ENCODE measurements at regions not wholly inside any gene's neighbourhood (a gene's known extent, or its start where the extent isn't known, plus 50 kb on each side); places are given as distances from the start of the nearest gene placed in this dataset.
"Not testable (repeated sequence)": the region's sequence is repeated elsewhere in the genome, so short reads cannot be mapped to it uniquely, and the experiment has no call there.

GRCh38 chr4:85028910-85029309 is 62.4 kb upstream of the WDFY3 start:
- no peak overlapping the region for H3K4me2 ChIP-seq (ENCODE audit: low read length)
- no peaks in the 10 kb centered on the region for H4K20me1 ChIP-seq (ENCODE audit: insufficient read depth, low read length)
- H3K9me2 ChIP-seq (ENCODE audit: low read depth, low read length) = no peaks in the 10 kb centered on the region
- H3K9me3 ChIP-seq (ENCODE audit: low read length) = no peaks in the 10 kb centered on the region
- no peaks in the 10 kb centered on the region for H3F3A ChIP-seq (ENCODE audit: insufficient read depth, low read length)
- H3K4me3 ChIP-seq (ENCODE audit: low read depth, low read length, poor library complexity, severe bottlenecking) = no peak overlapping the region
- no peak overlapping the region for H3K9ac ChIP-seq (ENCODE audit: low read length)
- no peak overlapping the region for H2AFZ ChIP-seq (ENCODE audit: low read length)
- no peaks in the 10 kb centered on the region for H3K4me1 ChIP-seq (ENCODE audit: insufficient read depth, low read length, severe bottlenecking)
- TF ChIP-seq EZH2 (IDR thresholded peaks at IDR 0.05; ENCODE audit: borderline replicate concordance, low read length) = no peak
- TF ChIP-seq CTCF (IDR thresholded peaks at IDR 0.05; ENCODE audit: low read length) = no peak
- no peaks in the 10 kb centered on the region for H3K27me3 ChIP-seq (ENCODE audit: insufficient read depth, low read length)
- H3K36me3 ChIP-seq (ENCODE audit: insufficient read depth, low read length) = no peaks in the 10 kb centered on the region
- no peak overlapping the region for H3K27ac ChIP-seq (ENCODE audit: low read depth, low read length, poor library complexity, severe bottlenecking)
- no peaks in the 10 kb centered on the region for H3K79me2 ChIP-seq (ENCODE audit: insufficient read depth, low read length)

GRCh38 chr4:85029453-85029852 is 63.0 kb upstream of the WDFY3 start:
- H2AFZ ChIP-seq (ENCODE audit: low read length) = no peak overlapping the region
- H3K27me3 ChIP-seq (ENCODE audit: insufficient read depth, low read length) = no peaks in the 10 kb centered on the region
- no peaks in the 10 kb centered on the region for H3F3A ChIP-seq (ENCODE audit: insufficient read depth, low read length)
- no peak overlapping the region for H3K27ac ChIP-seq (ENCODE audit: low read depth, low read length, poor library complexity, severe bottlenecking)
- H3K9ac ChIP-seq (ENCODE audit: low read length) = no peak overlapping the region
- H3K36me3 ChIP-seq (ENCODE audit: insufficient read depth, low read length) = no peaks in the 10 kb centered on the region
- H3K79me2 ChIP-seq (ENCODE audit: insufficient read depth, low read length) = no peaks in the 10 kb centered on the region
- no peaks in the 10 kb centered on the region for H3K4me1 ChIP-seq (ENCODE audit: insufficient read depth, low read length, severe bottlenecking)
- TF ChIP-seq EZH2 (IDR thresholded peaks at IDR 0.05; ENCODE audit: borderline replicate concordance, low read length) (no peak), CTCF (IDR thresholded peaks at IDR 0.05; ENCODE audit: low read length) (no peak)
- no peaks in the 10 kb centered on the region for H4K20me1 ChIP-seq (ENCODE audit: insufficient read depth, low read length)
- H3K9me3 ChIP-seq (ENCODE audit: low read length) = no peaks in the 10 kb centered on the region
- H3K4me2 ChIP-seq (ENCODE audit: low read length) = no peak overlapping the region
- H3K9me2 ChIP-seq (ENCODE audit: low read depth, low read length) = no peaks in the 10 kb centered on the region
- H3K4me3 ChIP-seq (ENCODE audit: low read depth, low read length, poor library complexity, severe bottlenecking) = no peak overlapping the region

GRCh38 chr4:85030156-85030555 is 63.7 kb upstream of the WDFY3 start:
- Histone ChIP-seq H3K36me3 (ENCODE audit: insufficient read depth, low read length) (no peaks in the 10 kb centered on the region), H3K9ac (ENCODE audit: low read length) (no peak overlapping the region), H2AFZ (ENCODE audit: low read length) (no peak overlapping the region), H3F3A (ENCODE audit: insufficient read depth, low read length) (no peaks in the 10 kb centered on the region), H3K27me3 (ENCODE audit: insufficient read depth, low read length) (no peaks in the 10 kb centered on the region), H4K20me1 (ENCODE audit: insufficient read depth, low read length) (no peaks in the 10 kb centered on the region), H3K9me2 (ENCODE audit: low read depth, low read length) (no peaks in the 10 kb centered on the region), H3K79me2 (ENCODE audit: insufficient read depth, low read length) (no peaks in the 10 kb centered on the region), H3K4me2 (ENCODE audit: low read length) (no peak overlapping the region), H3K9me3 (ENCODE audit: low read length) (no peaks in the 10 kb centered on the region), H3K4me1 (ENCODE audit: insufficient read depth, low read length, severe bottlenecking) (no peaks in the 10 kb centered on the region), H3K27ac (ENCODE audit: low read depth, low read length, poor library complexity, severe bottlenecking) (no peak overlapping the region), H3K4me3 (ENCODE audit: low read depth, low read length, poor library complexity, severe bottlenecking) (no peak overlapping the region)
- TF ChIP-seq CTCF (IDR thresholded peaks at IDR 0.05; ENCODE audit: low read length) = no peak
- no peak for TF ChIP-seq EZH2 (IDR thresholded peaks at IDR 0.05; ENCODE audit: borderline replicate concordance, low read length)

GRCh38 chr4:85033838-85034237 is 67.3 kb upstream of the WDFY3 start:
- H3K9ac ChIP-seq (ENCODE audit: low read length); H3K9me2 ChIP-seq (ENCODE audit: low read depth, low read length); H3K36me3 ChIP-seq (ENCODE audit: insufficient read depth, low read length); H3K9me3 ChIP-seq (ENCODE audit: low read length); H2AFZ ChIP-seq (ENCODE audit: low read length); H3K4me3 ChIP-seq (ENCODE audit: low read depth, low read length, poor library complexity, severe bottlenecking); H3F3A ChIP-seq (ENCODE audit: insufficient read depth, low read length); H3K27ac ChIP-seq (ENCODE audit: low read depth, low read length, poor library complexity, severe bottlenecking); H4K20me1 ChIP-seq (ENCODE audit: insufficient read depth, low read length); H3K4me1 ChIP-seq (ENCODE audit: insufficient read depth, low read length, severe bottlenecking); H3K79me2 ChIP-seq (ENCODE audit: insufficient read depth, low read length); H3K27me3 ChIP-seq (ENCODE audit: insufficient read depth, low read length); H3K4me2 ChIP-seq (ENCODE audit: low read length): not testable (repeated sequence)
